ENCODE measurements at regions not wholly inside any gene's neighbourhood (a gene's known extent, or its start where the extent isn't known, plus 50 kb on each side); places are given as distances from the start of the nearest gene placed in this dataset.
"Not testable (repeated sequence)": the region's sequence is repeated elsewhere in the genome, so short reads cannot be mapped to it uniquely, and the experiment has no call there.

DNA sequence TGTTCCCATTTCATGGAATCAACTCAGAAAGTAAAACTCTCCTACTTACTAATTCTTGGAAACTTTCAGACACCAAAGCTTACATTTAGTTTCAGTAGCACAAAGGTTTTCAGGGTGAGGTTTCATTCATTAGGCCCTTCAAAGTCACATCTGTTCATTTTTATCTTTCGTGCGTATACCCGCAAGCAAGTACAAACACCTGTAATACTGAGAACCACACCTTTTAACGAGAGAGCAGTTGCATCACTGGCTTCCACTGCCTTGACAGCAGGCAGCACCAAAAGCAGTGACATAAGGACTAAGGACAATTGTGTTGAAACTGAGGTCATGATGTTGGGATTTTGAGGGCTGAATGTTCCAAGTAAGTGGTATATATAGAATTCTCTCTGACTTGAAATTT is 60.5 kb downstream of the GOLGA6L22 start:
- not testable (repeated sequence) for DNase-seq (ENCODE audit: low spot score)

DNA sequence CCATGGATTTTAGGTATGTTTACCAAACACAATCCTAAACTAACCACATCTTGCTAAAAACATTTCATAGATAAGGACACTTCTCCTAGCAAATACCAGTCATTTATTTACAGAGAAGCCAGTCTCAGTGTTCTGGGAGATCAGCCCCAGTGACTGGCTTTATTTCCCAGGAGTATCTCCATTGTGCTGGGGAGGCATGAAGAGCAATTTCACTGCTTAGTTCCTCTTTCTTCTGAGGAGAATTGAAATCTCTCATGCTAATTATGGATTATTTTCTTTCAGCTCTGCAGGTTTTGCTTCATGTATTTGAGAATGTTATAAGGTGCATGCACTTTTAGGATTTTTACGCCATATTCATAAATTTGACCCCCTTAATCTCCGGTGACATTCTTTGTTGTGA is 67.8 kb downstream of the GOLGA6L22 start:
- not testable (repeated sequence) for DNase-seq (ENCODE audit: low spot score)

DNA sequence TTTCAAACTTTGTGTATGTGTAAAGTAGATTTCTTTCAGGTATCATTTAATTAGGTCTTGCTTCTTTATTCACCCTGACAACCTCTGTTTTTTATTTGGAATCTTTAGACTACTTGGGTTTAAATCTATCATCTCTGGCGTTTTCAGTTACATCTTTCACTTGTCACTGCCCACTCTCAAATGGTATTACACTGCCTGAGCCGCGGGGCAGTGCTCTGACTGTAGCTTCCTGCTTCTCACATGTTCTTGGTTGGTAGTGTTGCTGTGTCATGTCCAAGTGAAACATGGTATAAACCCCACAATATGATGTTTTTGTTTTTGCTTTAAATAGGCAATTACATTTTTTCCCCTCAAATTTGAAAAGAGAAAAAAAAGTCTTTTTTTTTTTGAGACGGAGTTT is 68.3 kb downstream of the GOLGA6L22 start:
- DNase-seq (ENCODE audit: low spot score) = not testable (repeated sequence)

DNA sequence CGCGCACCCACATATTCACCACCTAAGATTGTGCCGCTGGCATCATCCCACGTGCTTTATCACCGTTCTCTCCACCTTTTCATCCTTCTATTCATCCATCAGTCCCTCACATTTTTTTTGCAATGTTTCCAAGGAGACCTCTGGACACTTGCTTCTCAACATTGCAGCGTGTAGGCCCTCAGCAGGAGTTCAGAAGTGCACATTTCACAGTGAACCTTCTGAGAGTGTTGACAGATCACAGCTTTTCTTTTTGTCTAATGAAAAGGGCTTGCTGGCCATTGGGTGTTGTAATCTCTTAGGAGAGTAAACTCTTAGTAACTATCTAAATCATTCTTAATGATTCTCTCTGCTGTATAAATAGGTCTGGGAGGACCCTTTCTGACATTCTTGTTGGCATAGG is 70.5 kb downstream of the GOLGA6L22 start:
- not testable (repeated sequence) for DNase-seq (ENCODE audit: low spot score)

DNA sequence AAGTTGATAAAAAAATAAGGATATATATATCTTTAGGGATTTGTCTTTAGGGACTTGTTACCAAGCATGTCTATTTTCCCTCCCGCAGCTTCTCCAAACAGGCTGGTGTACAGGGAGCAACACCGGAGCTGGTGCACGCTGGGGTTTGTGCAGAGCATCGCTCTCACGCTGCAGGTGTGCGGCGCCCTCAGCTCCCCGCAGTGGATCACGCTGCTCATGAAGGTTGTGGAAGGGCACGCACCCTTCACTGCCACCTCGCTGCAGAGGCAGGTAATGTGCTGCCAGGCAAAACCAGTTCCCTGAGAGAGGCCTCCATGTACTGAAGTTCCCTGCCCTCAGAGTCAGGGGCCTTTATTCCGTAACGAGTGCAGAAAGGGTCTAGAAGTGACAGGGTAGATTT is 101.0 kb downstream of the GOLGA6L22 start:
- not testable (repeated sequence) for DNase-seq (ENCODE audit: low spot score)

DNA sequence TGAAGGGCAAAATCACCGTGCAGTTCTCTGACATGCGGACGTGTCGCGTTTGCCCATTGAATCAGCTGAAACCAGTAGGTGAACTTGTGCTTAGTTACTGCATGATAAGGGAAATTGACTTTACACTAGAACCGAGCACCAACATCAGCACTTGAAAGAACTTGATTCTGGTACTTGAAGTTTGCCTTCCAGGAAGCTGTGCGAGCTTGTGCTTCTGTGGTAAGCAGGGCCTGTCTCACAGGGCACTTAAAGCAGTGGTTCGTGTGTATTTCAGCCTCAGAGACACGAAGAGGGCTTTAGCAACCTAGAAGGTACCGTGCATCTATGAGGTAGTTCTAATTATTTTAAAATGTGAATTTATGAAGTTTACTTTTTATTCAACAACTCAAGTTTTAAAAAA is 103.0 kb downstream of the GOLGA6L22 start:
- not testable (repeated sequence) for DNase-seq (ENCODE audit: low spot score)

DNA sequence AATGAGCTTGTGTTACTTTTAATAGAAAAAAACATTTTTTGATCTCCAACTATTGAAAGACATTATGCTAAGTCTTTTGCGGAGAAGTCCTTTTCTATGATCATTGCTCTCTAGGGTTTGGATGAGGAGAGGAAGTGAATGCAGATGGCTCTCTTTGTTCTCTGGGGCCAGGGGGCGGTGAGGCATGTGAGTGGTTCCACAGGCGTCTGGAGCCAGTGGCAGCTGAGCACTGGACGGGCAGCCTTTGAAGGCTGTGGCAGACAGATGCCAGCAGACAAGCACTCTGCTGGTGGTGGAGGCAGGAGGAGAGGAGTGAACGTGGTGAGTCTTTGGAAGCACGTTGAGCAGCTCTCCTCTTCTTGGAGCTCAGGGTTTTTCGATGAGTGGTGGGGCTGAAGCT is 107.8 kb downstream of the GOLGA6L22 start:
- not testable (repeated sequence) for DNase-seq (ENCODE audit: low spot score)

DNA sequence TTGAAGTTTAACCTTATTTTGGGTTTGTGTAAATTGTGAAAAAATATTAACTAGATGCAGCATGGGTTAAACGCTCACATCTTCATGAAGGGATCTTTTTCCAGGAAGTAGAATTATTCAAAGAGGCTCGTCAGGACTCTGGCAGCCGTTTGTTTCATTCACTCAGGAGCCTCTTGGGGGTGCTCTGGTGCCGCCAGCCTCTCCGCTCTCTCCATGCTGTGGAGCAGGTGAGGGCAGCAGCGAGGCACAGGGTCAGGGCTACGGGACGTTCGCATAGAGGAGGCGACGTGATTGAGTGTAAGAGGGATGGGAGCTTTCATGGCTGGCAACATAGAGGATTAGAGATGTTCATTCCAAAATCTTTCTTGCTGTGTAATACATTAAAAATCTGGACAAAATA is 110.8 kb downstream of the GOLGA6L22 start:
- DNase-seq (ENCODE audit: low spot score) = not testable (repeated sequence)

DNA sequence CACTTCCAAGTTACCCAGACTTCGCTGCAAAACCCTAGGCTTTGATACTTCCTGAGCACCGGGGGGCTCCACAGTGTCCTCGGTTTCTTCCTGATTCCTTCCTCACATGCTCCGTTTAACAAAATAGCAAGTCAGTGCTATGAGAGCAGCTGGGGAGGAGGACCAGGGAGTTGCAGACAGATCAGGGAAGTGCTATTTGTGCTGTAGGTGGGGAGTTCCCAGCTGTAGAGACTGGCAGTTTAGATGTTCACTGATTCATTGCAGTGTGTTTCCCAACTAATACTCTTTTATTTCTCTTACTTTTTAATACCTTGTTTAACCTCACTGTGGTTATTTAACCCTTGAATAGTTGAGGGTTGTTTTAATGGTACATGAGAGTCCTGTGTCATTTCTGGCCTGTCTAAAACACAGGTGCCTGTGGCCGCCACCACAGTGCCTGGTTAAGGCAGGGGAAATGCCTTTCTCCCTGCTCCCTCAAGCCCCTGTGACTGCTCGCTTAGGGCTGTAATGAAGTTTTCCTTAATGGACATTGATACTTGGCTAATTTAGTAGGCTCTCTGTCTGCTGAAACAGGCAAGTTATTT is 113.5 kb downstream of the GOLGA6L22 start:
- DNase-seq (ENCODE audit: low spot score) = not testable (repeated sequence)

DNA sequence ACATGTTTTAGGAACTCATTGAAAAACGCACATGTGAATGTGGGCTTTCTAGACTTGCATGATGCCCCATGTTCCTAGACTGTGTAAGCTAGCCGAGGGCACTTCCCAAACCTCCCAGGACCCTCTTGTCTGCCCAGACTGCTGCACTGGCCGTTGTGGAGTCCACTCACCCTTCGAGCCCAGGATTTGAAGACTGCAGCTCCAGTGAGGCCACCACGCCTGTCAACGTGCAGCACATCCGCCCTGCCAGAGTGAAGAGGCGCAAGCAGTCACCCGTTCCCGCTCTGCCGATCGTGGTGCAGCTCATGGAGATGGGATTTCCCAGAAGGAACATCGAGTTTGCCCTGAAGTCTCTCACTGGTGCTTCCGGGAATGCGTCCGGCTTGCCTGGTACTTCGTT is 114.1 kb downstream of the GOLGA6L22 start:
- DNase-seq (ENCODE audit: low spot score) = not testable (repeated sequence)

DNA sequence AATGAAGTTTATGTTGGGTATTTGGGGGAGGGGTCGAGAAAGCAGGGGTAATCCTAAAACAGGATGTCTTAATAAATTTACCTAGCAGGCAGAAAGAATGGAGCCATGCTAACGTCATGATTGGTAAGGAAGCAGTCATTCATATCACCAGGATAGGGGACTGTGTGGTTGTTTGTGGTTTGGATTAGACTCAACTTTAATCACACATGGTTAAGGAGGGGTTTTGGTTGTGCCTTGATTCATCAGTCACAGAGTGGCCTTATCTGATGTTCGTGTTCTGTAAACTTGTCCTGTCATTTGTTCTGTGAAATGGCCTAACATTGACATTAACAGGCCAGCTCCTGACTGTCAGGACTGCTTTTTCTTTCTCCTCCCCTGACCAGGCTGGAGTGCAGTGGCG is 119.1 kb downstream of the GOLGA6L22 start:
- not testable (repeated sequence) for DNase-seq (ENCODE audit: low spot score)

DNA sequence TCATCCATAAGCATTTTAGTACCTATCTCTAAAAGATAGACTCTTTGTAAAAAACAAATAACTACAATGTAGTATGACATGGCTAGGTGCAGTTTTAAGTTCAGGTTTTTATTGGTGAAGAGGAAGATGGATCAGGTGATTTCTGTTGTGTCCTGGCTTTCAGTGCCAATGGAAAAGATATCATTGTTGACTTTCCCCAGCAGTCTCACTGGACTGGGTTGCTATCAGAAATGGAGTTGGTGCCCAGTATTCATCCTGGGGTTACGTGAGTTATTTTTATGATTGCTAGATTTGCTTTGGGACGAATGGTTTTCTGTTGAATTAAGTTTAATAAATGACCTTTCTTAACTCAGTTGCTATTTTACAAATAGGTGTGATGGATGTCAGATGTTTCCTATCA is 120.5 kb downstream of the GOLGA6L22 start:
- not testable (repeated sequence) for DNase-seq (ENCODE audit: low spot score)

DNA sequence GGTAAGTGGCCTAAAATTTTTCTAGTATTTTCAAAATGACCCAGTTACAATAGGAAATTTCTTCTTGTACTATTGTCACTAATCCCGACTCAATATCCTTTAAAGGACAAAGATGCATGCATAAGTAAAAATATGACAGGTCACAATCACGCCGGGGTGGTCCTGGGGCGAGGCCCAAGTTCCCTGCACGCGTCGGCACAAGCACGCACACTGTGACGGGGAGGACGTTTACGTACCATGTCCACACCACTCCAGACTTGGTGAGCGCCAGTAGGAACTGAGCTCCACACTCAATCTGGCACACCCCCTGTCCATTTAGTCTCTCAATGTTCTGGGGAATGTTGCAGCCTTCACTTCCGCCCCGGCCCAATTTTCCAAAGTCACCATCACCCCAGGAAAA is 128.7 kb downstream of the GOLGA6L22 start:
- not testable (repeated sequence) for DNase-seq (ENCODE audit: low spot score)

DNA sequence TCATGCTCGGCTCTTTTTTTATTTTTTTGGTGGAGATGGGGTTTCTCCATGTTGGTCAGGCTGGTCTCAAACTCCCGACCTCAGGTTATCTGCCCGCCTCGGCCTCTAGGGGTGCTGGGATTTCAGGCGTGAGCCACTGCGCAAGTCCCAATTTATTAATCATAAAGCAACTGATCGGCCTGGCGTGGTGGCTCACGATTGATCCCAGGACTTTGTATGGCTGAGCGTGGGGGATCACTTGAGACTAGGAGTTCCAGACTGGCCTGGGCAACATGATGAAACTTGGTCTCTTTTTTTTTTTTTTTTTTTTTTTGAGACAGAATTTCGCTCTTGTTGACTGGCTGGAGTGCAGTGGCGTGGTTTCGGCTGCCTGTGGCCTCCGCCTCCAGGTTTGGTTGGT is 139.8 kb downstream of the GOLGA6L22 start:
- not testable (repeated sequence) for DNase-seq (ENCODE audit: low spot score)

DNA sequence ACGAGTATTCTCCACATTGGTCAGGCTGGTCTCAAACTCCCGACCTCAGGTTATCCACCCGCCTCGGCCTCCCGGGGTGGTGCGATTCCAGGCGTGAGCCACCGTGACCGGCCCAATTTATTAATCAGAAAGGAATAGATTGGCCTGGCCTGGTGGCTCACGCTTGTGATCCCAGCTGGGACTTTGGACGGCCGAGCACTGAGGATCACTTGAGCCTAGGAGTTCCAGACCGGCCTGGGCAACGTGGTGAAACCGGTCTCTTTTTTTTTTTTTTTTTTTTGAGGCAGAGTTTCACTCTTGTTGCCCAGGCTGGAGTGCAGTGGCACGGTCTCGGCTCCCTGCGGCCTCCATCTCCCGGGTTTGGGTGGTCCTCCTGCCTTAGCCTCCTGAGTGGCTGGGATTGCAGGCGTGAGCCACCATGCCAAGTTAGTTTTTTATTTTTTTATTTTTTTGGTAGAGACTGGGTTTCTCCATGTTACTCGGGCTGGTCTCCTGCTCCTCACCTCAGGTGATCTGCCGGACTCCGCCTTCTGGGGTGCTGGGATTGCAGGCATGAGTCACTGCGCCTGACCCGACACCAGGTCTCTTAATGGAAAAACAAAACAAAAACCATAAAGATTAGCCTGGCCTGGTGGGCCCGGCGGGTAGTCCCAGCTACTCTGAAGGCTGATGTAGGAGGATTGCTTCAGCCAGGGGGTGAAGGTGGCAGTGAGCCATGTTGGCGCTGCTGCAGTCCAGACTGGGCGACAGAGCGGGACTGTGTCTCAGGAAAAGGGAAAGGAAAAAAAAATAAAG is 141.0 kb downstream of the GOLGA6L22 start:
- not testable (repeated sequence) for DNase-seq (ENCODE audit: low spot score)

DNA sequence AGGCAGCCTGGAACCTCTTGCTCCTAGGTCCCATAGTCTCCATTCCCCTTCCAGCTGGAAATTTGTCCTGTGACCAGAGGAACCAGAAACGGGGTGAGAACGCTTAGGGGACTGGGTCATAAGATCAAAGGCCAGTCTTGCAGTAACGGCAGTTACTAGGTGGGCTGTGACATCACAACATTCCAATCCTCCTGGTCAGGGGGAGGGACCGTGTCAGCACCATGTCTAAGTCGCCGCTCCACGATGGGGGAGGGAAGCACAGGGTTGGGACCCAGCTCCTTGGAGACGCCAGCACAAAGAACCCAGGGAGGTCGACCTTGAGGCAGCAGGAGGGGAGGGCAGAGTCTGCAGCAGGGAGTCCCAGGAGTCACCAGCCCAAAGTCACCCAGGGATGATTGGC is 158.3 kb downstream of the GOLGA6L22 start:
- DNase-seq (ENCODE audit: low spot score) = not testable (repeated sequence)

DNA sequence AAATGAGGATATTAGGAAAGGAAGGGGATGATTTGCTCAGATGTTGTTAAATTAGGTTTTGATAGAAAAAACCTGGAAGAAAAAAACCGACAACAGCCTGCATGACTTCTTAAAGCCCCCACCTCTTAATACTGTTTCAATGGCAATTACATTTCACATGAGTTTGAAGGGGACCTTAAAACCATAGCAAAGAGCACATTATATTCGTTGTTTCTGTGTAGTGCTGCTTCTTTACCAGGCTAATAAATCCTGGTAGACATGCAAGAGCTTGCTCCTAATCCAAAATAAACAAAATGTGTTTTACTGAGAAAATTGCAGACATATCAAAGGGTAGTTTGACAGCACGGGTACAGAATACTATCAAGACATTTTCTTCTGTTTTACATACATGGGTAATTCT is 154.7 kb upstream of the NIPA1 start:
- not testable (repeated sequence) for DNase-seq (ENCODE audit: low spot score)

DNA sequence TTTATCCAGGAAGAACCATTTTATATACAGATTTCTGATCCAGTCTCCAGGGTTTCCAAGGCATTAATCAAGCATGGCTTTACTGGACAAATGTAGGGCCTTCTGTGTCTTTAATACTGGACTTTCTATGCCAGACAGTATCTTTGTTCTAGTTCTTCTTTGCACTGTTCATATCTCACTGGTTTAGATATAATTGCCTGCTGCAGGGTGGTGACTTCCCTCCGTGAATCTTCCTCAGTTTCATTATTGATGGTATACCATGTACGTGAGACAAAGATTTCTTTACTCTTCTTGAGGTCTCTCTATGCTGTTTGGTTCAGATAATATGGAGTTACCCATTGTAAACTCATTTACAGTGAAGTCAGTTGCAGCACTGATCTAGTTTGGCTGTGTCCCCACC is 146.5 kb upstream of the NIPA1 start:
- DNase-seq (ENCODE audit: low spot score) = not testable (repeated sequence)

DNA sequence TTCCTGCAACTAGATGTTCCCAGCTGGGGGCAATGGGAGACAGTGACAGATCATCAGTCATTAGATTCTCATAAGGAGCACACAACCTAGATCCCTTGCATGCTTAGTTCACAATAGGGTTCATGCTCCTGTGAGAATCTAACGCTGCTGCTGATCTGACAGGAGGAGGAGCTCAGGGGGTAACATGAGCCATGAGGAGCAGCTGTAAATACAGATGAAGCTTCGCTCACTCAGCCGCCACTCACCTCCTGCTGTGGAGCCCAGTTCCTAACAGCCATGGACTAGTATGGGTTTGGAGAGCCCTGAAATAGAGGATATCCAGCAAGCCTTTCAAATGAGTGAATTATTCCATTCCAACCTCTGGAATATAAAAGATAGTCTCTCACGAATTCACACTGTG is 137.0 kb upstream of the NIPA1 start:
- not testable (repeated sequence) for DNase-seq (ENCODE audit: low spot score)

DNA sequence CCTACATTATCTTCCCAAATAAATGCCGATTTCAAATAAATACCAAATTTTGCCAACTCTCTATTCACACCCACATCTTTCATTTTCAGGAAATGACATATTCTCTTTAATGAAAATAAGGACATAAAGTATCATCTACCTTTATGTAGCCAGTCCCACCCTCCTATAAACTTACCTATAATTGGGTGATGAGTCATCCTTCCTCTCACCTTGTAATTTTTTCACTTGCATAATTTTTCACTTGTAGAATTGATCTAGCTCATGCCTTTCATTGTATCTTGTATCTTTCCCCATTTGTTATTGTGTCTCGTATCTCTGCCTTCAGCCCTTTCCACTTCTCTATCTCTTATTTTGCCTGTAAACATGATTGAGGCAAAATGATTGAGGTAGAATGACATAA is 135.3 kb upstream of the NIPA1 start:
- not testable (repeated sequence) for DNase-seq (ENCODE audit: low spot score)

DNA sequence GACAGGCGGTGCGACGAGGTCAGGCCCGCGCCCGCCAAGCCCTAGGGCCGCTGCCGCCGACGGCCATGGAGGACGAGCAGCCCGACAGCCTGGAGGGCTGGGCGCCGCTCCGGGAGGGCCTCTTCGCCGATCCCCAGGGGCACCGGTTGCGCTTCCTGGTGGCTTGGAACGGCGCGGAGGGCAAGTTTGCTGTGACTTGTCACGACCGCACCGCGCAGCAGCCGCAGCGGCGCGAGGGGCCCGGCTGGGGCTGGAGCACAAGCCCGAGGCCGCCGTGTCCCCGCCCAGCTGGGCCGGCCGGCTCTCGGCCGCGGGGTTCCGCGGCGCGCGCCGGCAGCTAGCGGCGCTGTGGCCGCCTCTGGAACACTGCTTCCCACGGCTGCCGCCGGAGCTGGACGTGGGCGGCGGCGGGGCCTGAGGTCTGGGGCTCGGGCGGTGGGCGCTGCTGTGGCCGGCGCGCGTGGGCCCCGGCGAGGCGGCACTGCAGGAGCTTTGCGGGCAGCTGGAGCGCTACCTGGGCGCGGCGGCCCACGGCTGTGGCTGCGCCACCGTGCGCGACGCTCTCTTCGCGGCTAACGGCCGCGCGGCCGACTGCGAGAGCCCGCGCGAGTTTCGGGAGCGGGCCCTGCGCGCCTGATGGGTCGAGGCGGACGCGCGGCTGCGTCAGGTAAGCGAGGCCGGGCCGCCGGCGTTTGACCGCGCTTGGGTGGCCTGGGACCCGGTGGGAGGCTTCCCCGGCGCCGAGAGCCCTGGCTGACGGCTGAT is 122.0 kb upstream of the NIPA1 start:
- DNase-seq (ENCODE audit: low spot score) = not testable (repeated sequence)

DNA sequence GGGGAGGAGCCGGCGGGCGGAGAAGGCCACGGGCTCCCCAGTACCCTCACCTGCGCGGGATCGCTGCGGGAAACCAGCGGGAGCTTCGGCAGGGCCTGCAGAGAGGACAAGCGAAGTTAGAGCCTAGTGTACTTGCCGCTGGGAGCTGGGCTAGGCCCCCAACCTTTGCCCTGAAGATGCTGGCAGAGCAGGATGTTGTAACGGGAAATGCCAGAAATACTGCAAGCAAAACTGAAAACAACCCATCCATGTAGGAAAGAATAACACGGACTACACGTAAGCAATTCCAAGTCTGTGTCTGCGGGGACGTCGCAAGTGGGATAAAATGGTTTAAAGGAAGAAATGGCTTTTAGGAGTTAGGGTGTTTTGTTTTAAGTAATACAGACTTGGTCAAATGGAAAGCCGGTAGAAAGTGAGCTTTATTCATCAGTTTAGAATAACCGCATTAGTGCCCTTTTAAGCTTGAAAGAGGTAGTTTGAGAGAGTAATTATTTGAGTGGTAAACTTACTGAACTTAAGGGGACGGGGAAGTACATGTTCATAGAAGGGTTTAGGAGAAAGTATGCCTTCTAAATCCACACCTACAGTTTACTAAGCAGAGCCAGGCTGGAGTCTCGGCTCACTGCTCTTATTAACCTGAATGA is 121.3 kb upstream of the NIPA1 start:
- not testable (repeated sequence) for DNase-seq (ENCODE audit: low spot score)
